ENCODE measurements at regions not wholly inside any gene's neighbourhood (a gene's known extent, or its start where the extent isn't known, plus 50 kb on each side); places are given as distances from the start of the nearest gene placed in this dataset.
"Not testable (repeated sequence)": the region's sequence is repeated elsewhere in the genome, so short reads cannot be mapped to it uniquely, and the experiment has no call there.

- TF ChIP-seq ZNF274 (IDR thresholded peaks at IDR 0.05; ENCODE audit: low read depth, low read length); SUZ12 (IDR thresholded peaks at IDR 0.05; ENCODE audit: extremely low read depth, insufficient read depth, insufficient read length): not testable (repeated sequence)
Measured at GRCh38 chr7:49100908-49101740, 176.8 kb downstream of the CDC14C start.
